ENCODE measurements at regions not wholly inside any gene's neighbourhood (a gene's known extent, or its start where the extent isn't known, plus 50 kb on each side); places are given as distances from the start of the nearest gene placed in this dataset.
"Not testable (repeated sequence)": the region's sequence is repeated elsewhere in the genome, so short reads cannot be mapped to it uniquely, and the experiment has no call there.

DNA sequence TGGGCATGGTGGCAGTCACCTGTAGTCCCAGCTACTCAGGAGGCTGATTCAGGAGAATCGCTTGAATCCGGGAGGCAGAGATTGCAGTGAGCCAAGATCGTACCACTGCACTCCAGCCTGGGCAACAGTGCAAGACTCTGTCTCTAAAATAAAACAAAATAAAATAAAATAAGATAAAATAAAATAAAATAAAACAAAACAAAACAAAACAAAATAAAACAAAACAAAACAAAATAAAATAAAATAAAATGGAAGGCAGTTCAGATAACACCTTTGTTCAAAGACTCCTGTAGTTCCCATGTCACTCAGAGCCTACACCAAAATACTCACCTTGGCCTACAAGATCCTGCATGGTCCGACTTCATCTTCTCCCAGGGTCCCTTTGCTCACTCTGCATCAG lies 61.3 kb downstream of the SYF2 start:
- not testable (repeated sequence) for DNase-seq

DNA sequence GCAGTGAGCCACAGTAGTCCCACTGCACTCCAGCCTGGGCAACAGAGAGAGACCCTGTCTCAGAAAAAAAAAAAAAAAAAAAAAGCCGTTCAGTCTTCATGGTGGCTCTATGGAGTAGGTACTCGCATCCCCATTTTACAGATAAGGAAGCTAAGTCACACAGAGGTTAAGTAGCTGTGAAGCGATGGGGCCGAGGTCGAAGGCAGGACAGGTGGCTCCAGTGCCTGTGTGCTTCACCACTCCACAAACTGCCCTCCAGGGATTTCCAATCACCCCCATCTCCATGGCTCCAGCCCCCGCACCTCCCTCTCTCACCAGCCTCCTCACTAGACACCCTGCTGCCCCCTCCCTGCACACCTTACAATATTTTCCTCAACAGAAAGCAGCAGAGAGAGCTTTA lies 61.9 kb downstream of the SYF2 start:
- DNase-seq: no peak

DNA sequence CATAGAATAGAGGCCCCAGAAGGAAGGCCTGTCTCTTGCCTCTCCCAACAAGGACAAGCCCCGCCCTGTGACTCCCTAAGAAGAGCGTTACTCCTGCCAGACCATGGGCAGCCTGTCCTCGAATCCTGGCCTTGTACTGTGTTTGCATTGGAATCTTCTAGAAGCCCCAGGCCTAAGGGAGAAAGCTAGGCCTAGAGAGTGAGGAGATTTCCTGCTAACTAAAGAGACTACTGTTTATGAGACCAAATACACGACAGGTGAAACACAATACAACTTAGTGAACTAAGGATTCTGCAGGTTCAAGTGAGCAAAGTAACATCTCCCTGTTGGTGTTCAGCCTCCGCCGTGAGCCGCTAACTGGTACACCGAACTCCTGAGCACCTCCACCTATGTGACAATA lies 62.7 kb downstream of the SYF2 start:
- no peak for DNase-seq

DNA sequence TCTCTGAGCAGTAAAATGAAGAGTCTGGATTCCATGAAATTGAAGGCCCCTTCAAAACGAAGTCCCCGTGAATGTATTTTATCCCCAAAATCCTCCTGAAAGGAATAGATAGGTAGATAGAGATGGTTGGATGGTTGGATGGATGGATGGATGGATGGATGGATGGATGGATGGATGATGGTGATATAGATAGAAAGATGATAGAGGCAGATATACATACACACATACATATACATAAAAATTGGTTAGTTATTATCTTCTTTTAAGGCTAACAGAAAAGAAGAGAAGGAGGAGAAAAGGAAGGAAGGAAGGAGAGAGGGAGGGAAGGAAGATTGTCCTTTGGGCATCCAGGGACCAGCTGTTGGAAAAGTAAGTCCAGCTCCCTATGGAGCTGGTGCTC lies 63.1 kb downstream of the SYF2 start:
- no peak for DNase-seq

- DNase-seq: no peak
Observed at GRCh38 chr1:25168193-25169071, 63.9 kb downstream of the SYF2 start.

DNA sequence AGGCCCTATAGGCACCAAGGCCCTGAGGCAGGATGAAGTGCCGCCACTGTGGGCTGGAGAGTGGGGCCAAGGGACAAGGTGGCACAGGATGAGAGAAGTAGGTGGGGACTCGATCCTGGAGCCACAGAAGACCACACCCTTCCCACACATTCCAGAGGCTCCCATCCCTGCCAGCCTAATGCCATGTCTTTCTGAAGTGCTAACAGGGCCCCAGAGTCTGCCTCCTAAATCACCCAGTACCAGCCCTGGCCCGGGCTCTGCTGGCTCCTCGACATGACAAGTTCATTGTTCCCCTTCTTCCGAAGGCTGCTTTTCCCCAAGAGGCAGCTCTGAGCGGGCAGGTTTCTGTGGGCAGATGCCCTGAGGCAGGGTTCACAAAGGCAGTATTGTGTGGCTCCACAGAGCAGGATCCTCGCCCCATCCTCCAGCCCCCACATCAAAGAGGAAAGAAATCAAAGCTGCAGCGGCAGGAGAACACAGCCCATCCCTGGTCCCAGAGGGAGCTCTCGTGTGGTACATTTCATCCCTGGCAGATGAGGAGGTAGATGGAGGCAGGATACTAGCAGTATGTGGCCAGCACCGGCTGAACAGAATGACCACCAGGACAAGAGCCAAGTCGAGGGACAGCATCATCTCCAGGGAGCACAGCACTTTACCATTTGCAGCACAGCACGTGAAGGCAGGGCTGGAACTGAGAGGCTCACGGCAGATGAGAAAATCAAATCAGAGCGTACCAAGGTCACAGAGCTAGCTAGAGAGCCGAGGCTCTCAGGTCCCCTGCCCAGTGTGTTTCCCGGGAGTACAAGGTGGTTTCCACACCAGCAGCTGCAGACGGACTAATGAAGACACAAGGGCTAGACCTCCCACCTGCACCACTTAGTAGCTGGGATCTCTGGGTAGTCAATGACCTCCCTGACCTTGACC lies 64.8 kb downstream of the SYF2 start:
- DNase-seq: no peak

GRCh38 chr1:25166847-25167246 lies 65.5 kb downstream of the SYF2 start:
- DNase-seq: no peak

DNA sequence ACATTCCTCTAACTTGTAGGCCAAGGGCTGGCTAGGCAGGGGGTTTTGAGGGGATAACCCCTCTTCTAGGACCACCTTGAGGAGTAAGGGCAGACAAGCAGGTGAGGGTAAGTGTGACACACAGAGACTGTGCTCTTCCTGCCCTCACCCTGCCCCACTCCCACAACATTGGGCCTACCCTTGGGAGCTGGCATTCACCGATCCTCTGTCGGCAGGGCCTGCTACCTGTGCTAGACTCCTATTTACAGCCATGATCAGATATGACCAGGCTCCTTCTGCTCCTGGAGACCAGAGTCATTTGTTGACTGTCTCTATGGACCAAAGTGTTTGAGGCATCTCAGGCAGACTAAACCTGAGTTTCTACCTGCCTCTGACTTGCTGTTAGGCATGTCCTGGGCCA lies 68.3 kb downstream of the SYF2 start:
- DNase-seq: no peak

- DNase-seq: no peak
Observed at GRCh38 chr1:25161981-25162380, 70.3 kb downstream of the SYF2 start.

DNA sequence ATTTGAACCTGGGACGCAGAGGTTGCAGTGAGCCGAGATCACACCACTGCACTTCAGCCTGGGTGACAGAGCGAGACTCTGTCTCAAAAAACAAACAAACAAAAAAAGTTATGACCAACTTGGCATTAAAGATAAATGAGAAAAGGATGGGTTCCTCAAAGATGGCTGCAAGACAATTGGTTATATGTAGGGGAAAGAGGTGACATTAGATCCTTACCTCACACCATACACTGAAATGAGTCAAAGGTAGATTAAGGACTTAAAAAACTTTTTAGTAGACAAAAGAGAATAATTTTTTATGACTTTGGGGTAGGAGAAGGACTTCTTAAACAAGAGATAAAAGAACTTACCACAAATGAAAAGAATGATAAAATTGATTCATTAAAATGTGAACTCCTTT lies 74.5 kb downstream of the SYF2 start:
- DNase-seq: no peak

DNA sequence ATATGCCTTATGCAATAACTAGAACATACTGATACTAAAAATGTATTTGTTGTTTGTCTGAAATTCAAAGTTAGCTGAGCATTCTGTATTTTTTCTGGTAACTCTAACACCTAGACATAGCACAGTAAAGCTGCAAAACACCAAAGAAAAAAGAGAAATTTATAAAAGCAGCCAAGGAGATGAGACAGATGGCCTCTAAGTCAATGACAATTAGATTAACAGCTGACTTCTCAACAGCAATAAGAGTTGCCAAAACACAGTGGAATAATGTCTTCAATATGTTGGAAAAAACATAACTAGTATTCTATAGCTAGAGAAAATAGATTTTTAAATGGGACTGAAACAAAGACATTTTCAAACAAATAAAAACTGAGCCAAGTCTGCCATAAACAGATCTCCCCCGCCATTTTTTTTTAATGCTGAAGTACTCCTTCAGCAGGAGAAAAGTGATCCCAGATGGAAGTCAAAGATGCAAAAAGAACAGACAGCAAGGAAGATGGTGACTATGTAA lies 81.3 kb downstream of the SYF2 start:
- no peak for DNase-seq

DNA sequence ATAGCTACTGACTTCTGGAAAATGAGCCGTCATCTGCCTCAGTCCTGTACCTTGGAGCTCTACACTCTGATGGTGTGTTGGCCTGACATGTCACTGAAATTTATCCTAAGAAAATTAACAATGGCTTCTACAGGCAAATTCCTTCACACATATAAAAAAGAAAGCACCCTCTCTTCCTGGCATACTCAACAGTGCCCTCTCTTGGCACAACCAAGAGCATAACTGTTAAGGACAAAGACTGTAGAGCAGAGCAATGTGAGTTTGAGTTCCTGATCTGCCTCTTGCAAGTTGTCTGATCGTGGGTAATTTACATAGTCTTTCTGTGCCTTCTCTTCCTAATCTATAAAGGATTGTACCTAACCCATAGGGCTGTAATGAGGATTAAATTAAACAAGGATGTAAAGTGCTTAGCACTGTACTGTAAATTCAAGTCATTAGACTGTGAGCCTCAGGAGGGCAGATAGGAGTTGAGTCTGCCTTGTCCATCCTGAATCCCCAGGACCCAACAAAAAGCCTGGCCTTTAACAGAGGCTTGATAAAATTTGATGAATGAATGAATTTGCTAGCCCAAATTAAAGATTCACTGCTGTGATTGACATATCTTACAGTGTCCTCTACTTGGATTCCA lies 83.5 kb downstream of the SYF2 start:
- DNase-seq: peak; percentile 84 to 85

GRCh38 chr1:25146451-25146855 lies 85.8 kb downstream of the SYF2 start:
- no peak for DNase-seq

DNA sequence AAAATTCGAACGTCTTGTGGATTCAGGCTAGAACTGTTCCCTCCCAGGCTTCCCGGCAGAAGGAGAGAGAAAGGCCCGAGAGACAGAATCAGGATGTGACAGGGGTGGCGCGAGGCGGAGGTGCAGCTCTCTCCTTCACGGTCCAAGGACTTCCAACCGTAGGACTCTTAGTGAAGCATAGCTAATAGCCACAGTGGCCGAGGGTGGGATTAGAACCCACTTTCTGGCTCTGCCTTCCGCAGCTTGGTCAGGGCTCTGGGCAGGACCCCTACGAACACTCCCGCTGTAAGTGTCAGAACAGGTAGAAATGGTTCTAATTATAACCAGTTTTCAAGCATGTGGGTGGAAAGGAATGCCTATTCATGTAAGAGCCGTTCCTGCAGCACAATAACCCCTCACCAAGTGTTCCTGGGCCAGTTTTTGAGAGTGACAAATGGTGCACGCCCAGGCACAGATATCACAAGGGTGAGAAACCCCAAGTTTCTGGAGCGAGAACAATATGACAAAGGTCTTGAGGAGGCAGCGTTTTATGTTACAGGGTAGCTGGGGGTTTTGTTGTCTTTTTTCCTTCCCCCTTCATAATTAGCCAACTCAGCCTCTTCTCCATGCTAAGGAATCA lies 86.4 kb downstream of the SYF2 start:
- no peak for DNase-seq

GRCh38 chr1:25140073-25140797 lies 92.1 kb downstream of the SYF2 start:
- peak; percentile 54 to 78 for DNase-seq

- DNase-seq: peak; percentile 55 to 74
Observed at GRCh38 chr1:25137521-25138395, 94.5 kb downstream of the SYF2 start.

DNA sequence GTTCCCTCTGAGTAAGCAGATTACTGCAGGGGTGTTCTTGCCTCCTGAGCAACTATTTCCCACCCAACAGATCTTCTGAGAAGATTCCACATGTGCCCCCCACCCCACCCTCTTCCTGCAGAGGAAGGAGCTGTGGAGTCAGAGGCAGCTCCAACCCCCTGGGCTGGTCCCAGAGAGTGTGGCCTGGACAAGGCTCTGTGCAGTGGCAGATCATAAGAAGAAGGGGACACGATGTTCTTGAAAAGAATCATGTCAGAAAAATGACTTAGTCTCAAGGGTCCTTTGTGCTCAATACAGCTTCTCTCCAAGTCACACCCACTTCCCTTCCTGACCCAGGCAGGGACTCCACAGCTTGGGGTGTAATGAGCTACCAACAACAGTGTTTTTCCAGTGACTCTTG lies 95.2 kb downstream of the SYF2 start:
- peak in 1 of 2 experiments; percentile 39 for DNase-seq

DNA sequence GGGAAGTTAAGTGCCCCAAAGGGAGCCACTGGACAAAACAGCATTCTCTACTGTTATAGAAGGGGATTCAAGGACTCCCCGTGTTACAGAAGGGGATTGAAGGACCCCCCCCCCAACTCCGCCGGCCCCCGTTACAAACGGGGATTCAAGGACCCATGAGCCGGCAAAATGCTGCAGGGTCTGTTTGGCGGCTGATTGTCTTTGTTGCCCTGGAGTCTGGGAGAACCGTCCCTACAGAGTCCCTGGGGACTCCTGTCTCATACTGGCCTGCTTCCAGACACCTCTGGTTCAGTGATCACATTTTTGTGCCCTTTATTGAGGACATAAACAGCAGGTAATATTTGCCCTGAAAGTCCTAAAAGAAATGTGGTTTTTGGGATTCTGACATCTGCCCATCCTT lies 96.4 kb downstream of the SYF2 start:
- no peak for DNase-seq

DNA sequence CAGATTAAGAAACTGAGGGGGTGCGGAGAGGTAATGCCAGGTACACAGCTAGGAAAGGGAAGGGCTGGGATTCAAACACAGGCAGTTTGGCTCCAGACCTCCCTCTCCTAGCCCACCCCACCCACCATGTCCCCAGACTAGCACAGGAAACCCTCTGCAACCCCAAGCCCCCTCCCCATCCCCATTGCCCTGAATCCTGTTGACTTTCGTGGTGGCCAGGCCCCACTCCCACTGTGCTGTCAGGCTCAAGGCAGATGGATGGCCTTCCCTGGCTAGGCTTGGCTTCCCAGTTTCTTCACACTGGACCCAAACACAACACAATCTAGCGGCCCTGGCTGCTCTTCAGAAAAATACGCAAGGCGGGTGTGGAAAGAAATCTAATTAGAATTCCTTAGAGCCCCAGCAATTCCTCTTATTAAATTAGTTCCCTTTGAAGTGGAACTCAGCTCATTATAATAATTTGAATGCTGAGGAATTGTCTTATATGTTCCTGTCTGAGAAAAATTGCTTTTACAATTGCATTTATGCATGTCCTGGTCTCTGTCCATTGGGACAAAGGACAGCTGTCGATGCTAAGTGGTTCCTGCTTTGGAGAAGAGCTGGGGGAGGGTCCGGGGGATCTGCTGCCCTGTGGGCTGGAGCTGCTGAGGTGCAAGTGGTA lies 97.4 kb downstream of the SYF2 start:
- DNase-seq: no peak

GRCh38 chr1:25134307-25134706 lies 98.0 kb downstream of the SYF2 start:
- DNase-seq: no peak

All from Kasumi-1 (cell line).